OCI-LY1 (cell line): ENCODE measurements at regions not wholly inside any gene's neighbourhood (a gene's known extent, or its start where the extent isn't known, plus 50 kb on each side); places are given as distances from the start of the nearest gene placed in this dataset.

Experiments used
- EZH2 ChIP-seq: fragments of 200-600 bp; sonication (generic), shearing (Covaris generic); IDR thresholded peaks from 2 replicates; pipeline ENCODE4 v1.8.0; 2017; ENCODE audit warnings: borderline replicate concordance, mixed run types, mild to moderate bottlenecking, antibody characterized with exemption, low read length, moderate library complexity, mixed read lengths
- TF ChIP-seq, protein P1 (sequence below): fragments of 200-600 bp; sonication (generic), shearing (Covaris generic); IDR thresholded peaks from 2 replicates; pipeline ENCODE4 v1.5.1; 2017; ENCODE audit warnings: mild to moderate bottlenecking, antibody characterized with exemption, low read length, moderate library complexity, mixed read lengths

DNA sequence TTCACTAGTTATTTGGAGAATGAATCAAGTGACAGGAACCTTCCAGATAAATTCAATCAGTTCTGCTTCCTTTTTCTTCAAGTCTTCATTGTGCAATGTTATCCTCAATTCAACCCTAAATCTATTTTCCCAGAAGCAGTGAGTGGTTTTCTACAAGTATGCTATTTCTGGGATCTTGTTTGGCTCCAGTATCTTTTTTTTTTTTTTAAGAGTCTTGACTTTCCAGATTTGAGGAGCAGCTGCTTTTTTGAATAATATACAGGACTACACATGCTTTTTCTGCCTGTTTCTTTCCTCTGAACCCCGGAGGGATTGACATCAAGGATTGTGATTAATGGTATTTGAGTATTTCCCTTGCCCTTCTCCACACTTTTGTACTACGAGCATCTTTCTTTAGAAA is 339.2 kb upstream of the JAG1 start:
- TF ChIP-seq, protein P1, sequence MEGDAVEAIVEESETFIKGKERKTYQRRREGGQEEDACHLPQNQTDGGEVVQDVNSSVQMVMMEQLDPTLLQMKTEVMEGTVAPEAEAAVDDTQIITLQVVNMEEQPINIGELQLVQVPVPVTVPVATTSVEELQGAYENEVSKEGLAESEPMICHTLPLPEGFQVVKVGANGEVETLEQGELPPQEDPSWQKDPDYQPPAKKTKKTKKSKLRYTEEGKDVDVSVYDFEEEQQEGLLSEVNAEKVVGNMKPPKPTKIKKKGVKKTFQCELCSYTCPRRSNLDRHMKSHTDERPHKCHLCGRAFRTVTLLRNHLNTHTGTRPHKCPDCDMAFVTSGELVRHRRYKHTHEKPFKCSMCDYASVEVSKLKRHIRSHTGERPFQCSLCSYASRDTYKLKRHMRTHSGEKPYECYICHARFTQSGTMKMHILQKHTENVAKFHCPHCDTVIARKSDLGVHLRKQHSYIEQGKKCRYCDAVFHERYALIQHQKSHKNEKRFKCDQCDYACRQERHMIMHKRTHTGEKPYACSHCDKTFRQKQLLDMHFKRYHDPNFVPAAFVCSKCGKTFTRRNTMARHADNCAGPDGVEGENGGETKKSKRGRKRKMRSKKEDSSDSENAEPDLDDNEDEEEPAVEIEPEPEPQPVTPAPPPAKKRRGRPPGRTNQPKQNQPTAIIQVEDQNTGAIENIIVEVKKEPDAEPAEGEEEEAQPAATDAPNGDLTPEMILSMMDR, result no peak
- TF ChIP-seq EZH2, result no peak
